GM12891 (cell line): ENCODE measurements at regions not wholly inside any gene's neighbourhood (a gene's known extent, or its start where the extent isn't known, plus 50 kb on each side); places are given as distances from the start of the nearest gene placed in this dataset.

ENCODE experiments used
- PAX5 ChIP-seq: IDR thresholded peaks from 2 replicates; pipeline ENCODE4 v1.6.1; 2011; ENCODE audit warnings: low read length, moderate library complexity, mild to moderate bottlenecking; ENCODE audit not compliant: insufficient read depth, severe bottlenecking
- POLR2A ChIP-seq: IDR thresholded peaks from 2 replicates; pipeline ENCODE4 v1.6.1; 2011; ENCODE audit warnings: low read depth, low read length, control low read depth
- POLR2AphosphoS5 ChIP-seq: IDR thresholded peaks from 2 replicates; pipeline ENCODE4 v1.6.1; 2011; ENCODE audit warnings: low read depth, low read length, control low read depth
- SPI1 ChIP-seq: IDR thresholded peaks from 2 replicates; pipeline ENCODE4 v1.6.1; 2011; ENCODE audit warnings: low read depth, low read length, control low read depth
- TAF1 ChIP-seq: IDR thresholded peaks from 2 replicates; pipeline ENCODE4 v1.6.1; 2011; ENCODE audit warnings: low read depth, low read length, control low read depth

DNA sequence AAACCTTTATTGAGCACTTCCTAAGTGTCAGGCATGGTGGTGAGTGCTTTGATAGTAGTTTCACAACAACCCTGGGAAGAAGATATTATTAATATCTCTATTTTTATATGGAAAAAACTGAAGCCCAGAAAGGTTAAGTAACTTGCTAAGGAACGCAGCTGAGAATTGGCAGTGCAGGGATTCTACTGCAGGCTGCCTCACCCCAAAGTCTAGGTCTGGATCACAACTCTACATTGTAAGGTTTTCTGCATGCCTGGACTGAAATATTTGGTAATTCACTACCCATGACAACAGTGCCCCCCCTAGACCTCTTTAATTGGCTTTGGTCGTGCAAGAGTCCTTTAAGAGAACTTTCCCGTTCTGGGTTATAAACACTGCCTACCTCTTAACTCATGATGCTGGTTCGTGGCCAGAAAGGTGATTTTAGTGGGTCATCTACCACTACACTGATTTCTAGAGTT is 67.1 kb upstream of the KCNQ5 start:
- no peak for TF ChIP-seq POLR2A
- TF ChIP-seq PAX5 = no peak
- TF ChIP-seq POLR2AphosphoS5 = no peak
- no peak for TF ChIP-seq TAF1
- no peak for TF ChIP-seq SPI1
